Ascending aorta (tissue), 2 donors: ENCODE measurements at regions not wholly inside any gene's neighbourhood (a gene's known extent, or its start where the extent isn't known, plus 50 kb on each side); places are given as distances from the start of the nearest gene placed in this dataset.

Experiments used
- DNase-seq, 2 donors: peaks; one replicate each; pipeline ENCODE4 v3.0.0-alpha.2; 2019; ENCODE audit warnings: low spot score in 2 of 2
- H3K27ac ChIP-seq, 2 donors: fragments of 200-600 bp; sonication (generic); one replicate each; pipeline ENCODE4 v1.5.1; 2016 to 2017; ENCODE audit warnings: mild to moderate bottlenecking in 1 of 2
- H3K27me3 ChIP-seq: fragments of 200-600 bp; sonication (generic); one replicate; pipeline ENCODE4 v1.5.1; 2017
- H3K36me3 ChIP-seq, 2 donors: fragments of 200-600 bp; sonication (generic); one replicate each; pipeline ENCODE4 v1.5.1; 2016
- H3K4me1 ChIP-seq, 2 donors: fragments of 200-600 bp; sonication (generic); one replicate each; pipeline ENCODE4 v1.5.1; 2016 to 2017; ENCODE audit warnings: mild to moderate bottlenecking in 1 of 2
- H3K4me3 ChIP-seq, 2 donors: fragments of 200-600 bp; sonication (generic); one replicate each; pipeline ENCODE4 v1.5.1; 2016 to 2017; ENCODE audit warnings: mild to moderate bottlenecking in 1 of 2
- H3K9me3 ChIP-seq, 2 donors: fragments of 200-600 bp; sonication (generic); one replicate each; pipeline ENCODE4 v1.5.1; 2016
- intact Hi-C: fragments of 100-400 bp; cut with DNase I; formaldehyde crosslinking; loops from one replicate; pipeline ENCODE4 v1.15.1; 2023
- TF ChIP-seq, protein P1 (sequence below), 3 experiments: fragments of 200-600 bp in 2 of 3; fragments of 450-650 bp in 1 of 3; sonication (generic) in 2 of 3; IDR thresholded peaks; one replicate each; pipeline ENCODE4 v1.5.1; 2016 to 2019; ENCODE audit warnings: antibody characterized with exemption in 3 of 3, mild to moderate bottlenecking in 1 of 3, moderate library complexity in 1 of 3

DNA sequence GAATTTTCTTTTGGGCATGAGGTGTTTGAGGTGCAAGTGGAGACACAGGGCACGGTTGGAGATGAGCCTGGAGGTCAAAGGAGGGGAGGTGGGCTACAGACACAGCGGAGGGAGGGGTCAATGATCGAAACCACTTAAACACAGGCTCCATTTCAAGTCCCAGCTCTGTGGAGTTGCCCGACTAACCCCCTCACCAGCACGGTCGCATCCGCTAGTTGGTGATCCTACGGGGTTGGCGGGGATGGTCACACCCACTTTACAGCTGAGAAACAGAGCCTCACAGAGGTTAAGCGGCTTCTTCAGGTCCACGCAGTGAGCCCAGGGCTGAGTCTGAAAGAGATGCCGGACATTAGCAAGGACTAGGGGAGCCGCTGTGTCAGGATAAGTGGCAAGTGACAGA lies 60.1 kb upstream of the RUNX3 start:
- H3K27ac ChIP-seq: no peak overlapping the region
- DNase-seq: no peak
- H3K4me1 ChIP-seq: no peaks in the 10 kb centered on the region
- no peak overlapping the region for H3K4me3 ChIP-seq
- intact Hi-C loops: no loop called here
- H3K9me3 ChIP-seq: no peaks in the 10 kb centered on the region
- TF ChIP-seq, protein P1, sequence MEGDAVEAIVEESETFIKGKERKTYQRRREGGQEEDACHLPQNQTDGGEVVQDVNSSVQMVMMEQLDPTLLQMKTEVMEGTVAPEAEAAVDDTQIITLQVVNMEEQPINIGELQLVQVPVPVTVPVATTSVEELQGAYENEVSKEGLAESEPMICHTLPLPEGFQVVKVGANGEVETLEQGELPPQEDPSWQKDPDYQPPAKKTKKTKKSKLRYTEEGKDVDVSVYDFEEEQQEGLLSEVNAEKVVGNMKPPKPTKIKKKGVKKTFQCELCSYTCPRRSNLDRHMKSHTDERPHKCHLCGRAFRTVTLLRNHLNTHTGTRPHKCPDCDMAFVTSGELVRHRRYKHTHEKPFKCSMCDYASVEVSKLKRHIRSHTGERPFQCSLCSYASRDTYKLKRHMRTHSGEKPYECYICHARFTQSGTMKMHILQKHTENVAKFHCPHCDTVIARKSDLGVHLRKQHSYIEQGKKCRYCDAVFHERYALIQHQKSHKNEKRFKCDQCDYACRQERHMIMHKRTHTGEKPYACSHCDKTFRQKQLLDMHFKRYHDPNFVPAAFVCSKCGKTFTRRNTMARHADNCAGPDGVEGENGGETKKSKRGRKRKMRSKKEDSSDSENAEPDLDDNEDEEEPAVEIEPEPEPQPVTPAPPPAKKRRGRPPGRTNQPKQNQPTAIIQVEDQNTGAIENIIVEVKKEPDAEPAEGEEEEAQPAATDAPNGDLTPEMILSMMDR (IDR thresholded peaks at IDR 0.05): no peak
- H3K36me3 ChIP-seq: no peaks in the 10 kb centered on the region
- H3K27me3 ChIP-seq: no peaks in the 10 kb centered on the region

DNA sequence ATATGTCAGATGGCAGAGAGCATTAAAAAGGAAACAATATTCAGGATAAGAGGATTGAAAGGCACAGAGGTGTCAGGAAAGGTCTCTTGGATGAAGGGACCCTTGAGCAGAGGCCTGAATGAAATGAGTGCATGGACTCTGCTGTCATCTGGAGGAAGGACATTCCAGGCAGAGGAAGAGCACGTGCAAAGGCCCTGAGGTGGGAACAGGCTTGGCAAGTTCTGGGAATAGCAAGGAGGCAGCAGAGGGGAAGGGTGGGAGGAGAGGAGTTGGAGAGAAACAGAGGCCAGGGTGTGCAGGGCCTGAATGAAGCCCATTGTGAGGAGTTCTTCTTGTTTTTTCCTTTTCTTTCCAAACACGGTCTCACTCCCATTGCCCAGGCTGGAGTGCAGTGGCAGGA lies 59.0 kb upstream of the RUNX3 start:
- H3K36me3 ChIP-seq: no peaks in the 10 kb centered on the region
- TF ChIP-seq, protein P1 (IDR thresholded peaks at IDR 0.05): no peak
- no peak for DNase-seq
- intact Hi-C loops: no loop called here
- no peaks in the 10 kb centered on the region for H3K4me1 ChIP-seq
- H3K27me3 ChIP-seq: no peaks in the 10 kb centered on the region
- H3K27ac ChIP-seq: no peak overlapping the region
- no peak overlapping the region for H3K4me3 ChIP-seq
- H3K9me3 ChIP-seq: no peaks in the 10 kb centered on the region

DNA sequence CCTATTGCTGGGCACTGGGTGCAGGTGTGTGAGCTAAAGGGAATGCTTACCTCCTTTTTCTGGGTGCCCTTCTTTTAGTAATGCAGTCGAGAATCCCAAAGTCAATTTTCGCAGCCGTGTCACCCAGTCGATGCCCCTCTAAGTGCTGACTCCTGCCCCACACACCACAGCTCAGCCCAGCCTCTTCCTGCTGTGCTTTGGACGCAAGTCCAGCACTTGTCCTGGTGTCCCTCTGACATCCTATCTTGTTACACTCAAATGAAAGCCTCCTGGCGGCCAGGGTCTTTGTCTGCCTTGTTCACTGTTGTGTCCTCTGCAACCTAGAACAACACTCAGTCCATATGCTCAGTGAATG lies 58.5 kb upstream of the RUNX3 start:
- TF ChIP-seq, protein P1 (IDR thresholded peaks at IDR 0.05): no peak
- no peaks in the 10 kb centered on the region for H3K27me3 ChIP-seq
- no peak overlapping the region for H3K4me3 ChIP-seq
- no peak for DNase-seq
- H3K9me3 ChIP-seq: no peaks in the 10 kb centered on the region
- intact Hi-C loops: no loop called here
- no peaks in the 10 kb centered on the region for H3K36me3 ChIP-seq
- H3K4me1 ChIP-seq: no peaks in the 10 kb centered on the region
- H3K27ac ChIP-seq: no peak overlapping the region

DNA sequence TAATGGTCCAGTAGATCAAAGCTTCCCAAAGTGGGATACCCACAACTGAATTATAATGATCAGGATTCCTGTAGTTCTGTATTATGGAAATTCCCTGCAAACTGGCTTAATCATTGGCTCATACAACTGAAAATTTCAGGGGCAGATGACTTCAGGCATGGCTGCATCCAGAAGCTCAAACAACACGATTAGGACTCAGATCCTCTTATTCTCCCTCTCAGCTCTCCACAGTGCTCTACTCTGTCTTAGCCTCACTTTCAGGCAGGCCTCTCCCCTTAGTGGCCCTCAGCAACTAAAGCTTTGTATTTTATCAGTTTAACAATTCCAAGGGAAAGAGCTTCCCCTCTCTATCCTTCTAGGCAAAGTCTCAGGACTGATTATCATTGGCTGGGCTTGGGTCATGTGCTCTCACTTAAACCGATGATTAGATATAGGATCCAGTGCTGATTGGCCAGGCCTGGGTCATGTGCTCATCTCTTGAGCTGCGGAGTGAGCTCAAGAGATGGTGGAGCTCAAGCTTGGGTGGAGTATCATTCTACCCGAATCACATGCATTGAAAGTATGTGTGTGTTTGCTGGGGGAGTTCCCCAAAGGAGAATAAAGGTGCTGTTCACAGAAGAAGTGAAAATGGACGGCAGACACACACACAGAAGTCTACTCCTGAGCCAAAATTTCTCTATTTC lies 57.9 kb upstream of the RUNX3 start:
- H3K4me3 ChIP-seq: no peak overlapping the region
- H3K9me3 ChIP-seq: no peaks in the 10 kb centered on the region
- H3K36me3 ChIP-seq: no peaks in the 10 kb centered on the region
- no peak overlapping the region for H3K27ac ChIP-seq
- no peak for DNase-seq
- intact Hi-C loops: no loop called here
- H3K4me1 ChIP-seq: no peaks in the 10 kb centered on the region
- no peaks in the 10 kb centered on the region for H3K27me3 ChIP-seq
- TF ChIP-seq, protein P1 (IDR thresholded peaks at IDR 0.05): no peak

DNA sequence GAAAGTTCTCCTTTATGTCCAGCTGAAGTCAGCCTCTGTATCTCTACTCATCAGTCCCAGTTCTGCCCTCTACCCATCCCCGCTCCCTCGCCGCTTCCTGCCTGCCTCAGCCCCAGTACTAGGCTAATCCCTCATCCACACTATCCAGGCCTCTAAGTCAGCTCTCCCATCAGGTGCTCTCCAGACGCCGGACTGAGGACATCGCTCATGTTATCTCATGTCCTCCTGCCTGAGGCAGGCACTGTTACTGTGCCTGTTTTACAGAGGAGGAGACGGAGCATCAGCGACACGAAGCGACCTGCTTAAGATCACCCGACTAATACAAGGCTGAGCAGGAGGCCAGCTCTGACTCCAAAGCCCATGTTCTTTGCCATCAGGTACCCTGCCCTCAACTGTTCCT lies 57.3 kb upstream of the RUNX3 start:
- Histone ChIP-seq H3K9me3 (no peaks in the 10 kb centered on the region), H3K27me3 (no peaks in the 10 kb centered on the region), H3K4me1 (no peaks in the 10 kb centered on the region), H3K4me3 (no peak overlapping the region), H3K36me3 (no peaks in the 10 kb centered on the region), H3K27ac (no peak overlapping the region)
- TF ChIP-seq, protein P1 (IDR thresholded peaks at IDR 0.05): no peak
- DNase-seq: no peak
- intact Hi-C loops: no loop called here
